ENCODE measurements at regions not wholly inside any gene's neighbourhood (a gene's known extent, or its start where the extent isn't known, plus 50 kb on each side); places are given as distances from the start of the nearest gene placed in this dataset.
"Not testable (repeated sequence)": the region's sequence is repeated elsewhere in the genome, so short reads cannot be mapped to it uniquely, and the experiment has no call there.

DNA sequence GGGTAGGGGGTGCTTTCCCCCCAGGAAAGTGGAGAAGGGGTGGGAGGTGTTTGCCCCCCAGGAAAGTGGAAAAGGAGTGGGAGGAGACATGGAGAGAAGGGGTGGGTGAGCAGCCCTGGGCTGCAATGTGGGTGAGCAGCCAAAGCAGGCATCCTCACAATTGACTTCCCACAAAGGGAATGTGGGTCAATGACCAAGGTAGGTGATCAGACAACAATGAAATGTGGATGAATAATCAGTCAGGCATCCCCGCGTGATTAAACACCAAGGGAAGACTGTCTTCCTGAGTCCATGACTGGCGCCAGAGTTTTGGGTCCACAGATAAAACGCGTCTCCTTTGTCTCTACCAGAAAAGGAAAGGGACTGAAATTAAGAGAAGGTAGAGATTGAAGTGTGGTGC lies 558.8 kb downstream of the ADGRL2 start:
- TF ChIP-seq, protein P1, sequence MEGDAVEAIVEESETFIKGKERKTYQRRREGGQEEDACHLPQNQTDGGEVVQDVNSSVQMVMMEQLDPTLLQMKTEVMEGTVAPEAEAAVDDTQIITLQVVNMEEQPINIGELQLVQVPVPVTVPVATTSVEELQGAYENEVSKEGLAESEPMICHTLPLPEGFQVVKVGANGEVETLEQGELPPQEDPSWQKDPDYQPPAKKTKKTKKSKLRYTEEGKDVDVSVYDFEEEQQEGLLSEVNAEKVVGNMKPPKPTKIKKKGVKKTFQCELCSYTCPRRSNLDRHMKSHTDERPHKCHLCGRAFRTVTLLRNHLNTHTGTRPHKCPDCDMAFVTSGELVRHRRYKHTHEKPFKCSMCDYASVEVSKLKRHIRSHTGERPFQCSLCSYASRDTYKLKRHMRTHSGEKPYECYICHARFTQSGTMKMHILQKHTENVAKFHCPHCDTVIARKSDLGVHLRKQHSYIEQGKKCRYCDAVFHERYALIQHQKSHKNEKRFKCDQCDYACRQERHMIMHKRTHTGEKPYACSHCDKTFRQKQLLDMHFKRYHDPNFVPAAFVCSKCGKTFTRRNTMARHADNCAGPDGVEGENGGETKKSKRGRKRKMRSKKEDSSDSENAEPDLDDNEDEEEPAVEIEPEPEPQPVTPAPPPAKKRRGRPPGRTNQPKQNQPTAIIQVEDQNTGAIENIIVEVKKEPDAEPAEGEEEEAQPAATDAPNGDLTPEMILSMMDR (IDR thresholded peaks at IDR 0.05 in 4 of 5, conservative IDR thresholded peaks at IDR 0.05 in 1 of 5): not testable (repeated sequence)
- not testable (repeated sequence) for TF ChIP-seq POLR2A (IDR thresholded peaks at IDR 0.05)

Measured in gastrocnemius medialis (tissue), 4 donors.